Epithelial cell of esophagus (primary cell): ENCODE measurements at regions not wholly inside any gene's neighbourhood (a gene's known extent, or its start where the extent isn't known, plus 50 kb on each side); places are given as distances from the start of the nearest gene placed in this dataset.

Experiments used
- DNase-seq: peaks from one replicate; pipeline ENCODE4 v3.0.0; 2010; ENCODE audit warnings: low read depth
- H3K4me3 ChIP-seq: 2 replicates; pipeline ENCODE4 v1.5.1; 2011; ENCODE audit warnings: mild to moderate bottlenecking, low read length, control low read depth
- CTCF ChIP-seq: IDR thresholded peaks from 2 replicates; pipeline ENCODE4 v1.5.1; 2011; ENCODE audit warnings: low read depth, mild to moderate bottlenecking, low read length, control low read depth, inconsistent platforms; ENCODE audit not compliant: insufficient read depth; ENCODE audit errors: missing control alignments

- no peak overlapping the region for H3K4me3 ChIP-seq
- no peak for DNase-seq
- TF ChIP-seq CTCF = no peak
Measured at GRCh38 chr13:87889254-87889653, 218.1 kb downstream of the SLITRK5 start.

- TF ChIP-seq CTCF = no peak
- no peak overlapping the region for H3K4me3 ChIP-seq
- no peak for DNase-seq
Measured at GRCh38 chr13:87893186-87893585, 222.0 kb downstream of the SLITRK5 start.

- H3K4me3 ChIP-seq = no peak overlapping the region
- peak; percentile 11 for DNase-seq
- no peak for TF ChIP-seq CTCF
Measured at GRCh38 chr13:87894059-87894458, 222.9 kb downstream of the SLITRK5 start.

- no peak for DNase-seq
- TF ChIP-seq CTCF = no peak
- H3K4me3 ChIP-seq = no peak overlapping the region
Measured at GRCh38 chr13:87903553-87903952, 232.4 kb downstream of the SLITRK5 start.

GRCh38 chr13:87906411-87906810 is 235.2 kb downstream of the SLITRK5 start:
- TF ChIP-seq CTCF = no peak
- DNase-seq = no peak

GRCh38 chr13:87907202-87907601 is 236.0 kb downstream of the SLITRK5 start:
- no peak for TF ChIP-seq CTCF
- DNase-seq = peak; percentile 4
- H3K4me3 ChIP-seq = no peak overlapping the region

More at GRCh38 chr13:87906411-87906810, 235.2 kb downstream of the SLITRK5 start:
- no peak overlapping the region for H3K4me3 ChIP-seq

- no peak for TF ChIP-seq CTCF
- DNase-seq = no peak
- H3K4me3 ChIP-seq = no peak overlapping the region
Measured at GRCh38 chr13:87919956-87920355, 248.8 kb downstream of the SLITRK5 start.
